ENCODE measurements at regions not wholly inside any gene's neighbourhood (a gene's known extent, or its start where the extent isn't known, plus 50 kb on each side); places are given as distances from the start of the nearest gene placed in this dataset.

- no peak for DNase-seq (ENCODE audit: low spot score)
Observed at GRCh38 chr13:107252428-107252827, 684.5 kb upstream of the ARGLU1 start.

- no peak for DNase-seq (ENCODE audit: low spot score)
Observed at GRCh38 chr13:107252021-107252420, 684.1 kb upstream of the ARGLU1 start.

DNA sequence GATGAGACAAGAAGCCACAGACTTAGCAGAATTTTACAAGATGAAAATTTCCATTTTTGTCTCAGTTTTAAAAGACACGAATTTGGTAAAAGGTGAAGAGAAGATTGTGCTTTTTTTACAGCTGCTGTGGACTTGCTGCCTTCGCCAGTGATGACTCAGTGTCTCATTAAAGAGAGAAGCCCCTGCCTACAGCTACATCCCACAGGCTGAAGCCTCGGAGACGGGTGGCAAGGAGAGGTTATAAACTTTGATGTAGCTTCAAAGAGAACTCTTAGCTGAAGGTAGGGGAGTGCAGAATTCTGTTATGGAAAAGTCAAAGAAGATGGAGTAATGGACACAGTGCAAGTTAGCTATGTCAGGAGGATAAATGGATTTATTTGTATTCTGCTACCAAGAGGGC lies 683.4 kb upstream of the ARGLU1 start:
- DNase-seq (ENCODE audit: low spot score) = no peak

- no peak for DNase-seq (ENCODE audit: low spot score)
Observed at GRCh38 chr13:107250628-107251027, 682.7 kb upstream of the ARGLU1 start.

GRCh38 chr13:107244241-107244640 lies 676.3 kb upstream of the ARGLU1 start:
- no peak for DNase-seq (ENCODE audit: low spot score)

DNA sequence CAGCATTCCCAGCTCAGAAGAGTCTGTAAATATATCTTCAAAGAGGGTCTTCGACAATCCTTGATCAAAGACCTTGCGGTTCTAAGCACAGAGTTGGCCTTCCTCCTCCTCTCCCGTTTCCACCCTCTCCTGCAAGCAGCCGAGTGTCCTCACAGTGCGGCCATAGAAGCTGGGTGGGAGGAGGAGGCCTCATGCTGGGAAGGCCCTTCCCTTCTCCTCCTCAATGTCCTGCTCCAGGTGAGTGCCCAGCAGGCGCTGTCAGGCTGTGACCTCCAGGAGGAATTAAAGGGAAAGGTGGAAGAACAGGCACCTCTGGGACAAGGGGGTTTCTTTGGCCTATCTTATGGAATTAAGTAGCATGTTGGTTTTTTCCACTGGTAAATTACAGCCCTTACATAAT lies 674.2 kb upstream of the ARGLU1 start:
- DNase-seq (ENCODE audit: low spot score) = no peak

GRCh38 chr13:107241381-107241780 lies 673.4 kb upstream of the ARGLU1 start:
- DNase-seq (ENCODE audit: low spot score) = no peak

- no peak for DNase-seq (ENCODE audit: low spot score)
Observed at GRCh38 chr13:107239213-107239612, 671.3 kb upstream of the ARGLU1 start.

GRCh38 chr13:107238262-107238981 lies 670.5 kb upstream of the ARGLU1 start:
- peak; percentile 14 for DNase-seq (ENCODE audit: low spot score)

DNA sequence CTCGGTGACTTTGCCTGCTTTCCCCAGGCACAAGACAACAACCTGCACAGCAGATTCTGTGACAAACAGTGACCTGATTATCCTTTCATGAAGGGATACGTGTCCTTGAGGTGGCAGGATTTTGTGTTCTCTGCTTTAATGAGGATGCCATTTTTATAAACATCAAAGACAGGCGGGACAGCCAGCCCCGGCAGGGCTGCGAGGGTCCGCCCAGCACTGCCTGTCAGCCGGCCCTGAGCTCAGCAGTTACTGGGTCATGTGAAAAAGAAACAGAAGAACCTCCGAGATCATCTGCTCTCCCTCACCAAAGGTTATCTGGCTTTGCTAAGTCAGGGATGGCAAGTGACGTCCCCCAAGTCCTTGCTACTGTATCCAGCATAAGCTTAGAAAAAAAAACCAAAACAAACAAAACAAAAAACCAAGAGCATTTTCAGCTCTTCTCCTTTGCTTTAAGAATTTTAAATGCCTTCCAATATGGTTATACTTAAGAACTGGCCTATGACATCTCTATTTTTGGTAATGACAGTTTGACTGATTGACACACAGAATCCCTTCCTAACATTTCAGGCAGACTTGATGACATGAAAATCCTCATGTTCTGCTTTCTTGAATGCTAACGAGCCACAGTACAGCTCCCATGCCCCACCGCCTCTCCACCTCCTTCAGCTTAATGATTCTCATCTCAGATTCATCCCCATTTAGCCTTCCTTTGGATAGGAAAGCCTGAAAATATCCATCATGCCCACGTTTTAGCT lies 666.6 kb upstream of the ARGLU1 start:
- no peak for DNase-seq (ENCODE audit: low spot score)

- DNase-seq (ENCODE audit: low spot score) = no peak
Observed at GRCh38 chr13:107233541-107233940, 665.6 kb upstream of the ARGLU1 start.

- DNase-seq (ENCODE audit: low spot score) = no peak
Observed at GRCh38 chr13:107231944-107232343, 664.0 kb upstream of the ARGLU1 start.

GRCh38 chr13:107223867-107224266 lies 655.9 kb upstream of the ARGLU1 start:
- no peak for DNase-seq (ENCODE audit: low spot score)

GRCh38 chr13:107222597-107222996 lies 654.7 kb upstream of the ARGLU1 start:
- no peak for DNase-seq (ENCODE audit: low spot score)

DNA sequence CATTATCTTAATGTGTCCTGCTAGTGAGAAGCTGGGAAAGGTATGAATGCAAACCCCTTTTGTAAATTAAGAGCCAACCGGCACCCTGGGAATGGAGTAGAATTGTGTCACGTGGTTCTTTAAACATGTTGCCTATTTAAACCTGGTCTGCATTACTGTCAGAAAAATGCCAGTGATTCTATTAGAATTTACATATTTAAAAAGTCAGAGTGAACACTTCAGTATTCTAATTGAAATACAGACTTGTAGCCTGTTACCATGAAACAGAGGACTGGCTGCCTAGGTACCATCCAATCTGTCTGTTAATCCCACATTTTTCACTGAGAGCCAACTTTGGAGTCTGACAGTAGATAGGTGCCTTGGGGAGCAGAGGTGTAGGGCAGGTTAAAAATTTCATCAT lies 652.3 kb upstream of the ARGLU1 start:
- DNase-seq (ENCODE audit: low spot score) = no peak

DNA sequence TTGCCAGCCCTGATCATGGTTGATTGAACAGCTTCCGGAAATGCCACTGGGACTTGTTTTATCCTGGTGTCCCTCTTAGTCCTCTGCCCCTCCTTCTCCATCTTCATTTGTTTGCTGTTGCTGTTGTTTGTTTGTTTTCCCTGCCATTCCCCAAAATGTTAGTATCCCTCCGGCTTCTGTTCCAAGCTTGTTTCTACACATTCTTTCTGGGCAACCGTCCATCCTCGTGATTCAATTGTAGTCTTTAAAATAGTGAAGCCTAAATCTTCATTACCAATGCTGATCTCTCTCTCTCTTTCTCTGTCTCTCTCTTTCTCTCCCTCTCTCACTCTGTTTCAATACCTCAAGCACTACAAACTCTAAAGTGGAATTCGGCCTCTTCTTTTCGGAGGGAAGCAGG lies 649.3 kb upstream of the ARGLU1 start:
- DNase-seq (ENCODE audit: low spot score) = no peak

GRCh38 chr13:107216046-107216755 lies 648.3 kb upstream of the ARGLU1 start:
- no peak for DNase-seq (ENCODE audit: low spot score)

DNA sequence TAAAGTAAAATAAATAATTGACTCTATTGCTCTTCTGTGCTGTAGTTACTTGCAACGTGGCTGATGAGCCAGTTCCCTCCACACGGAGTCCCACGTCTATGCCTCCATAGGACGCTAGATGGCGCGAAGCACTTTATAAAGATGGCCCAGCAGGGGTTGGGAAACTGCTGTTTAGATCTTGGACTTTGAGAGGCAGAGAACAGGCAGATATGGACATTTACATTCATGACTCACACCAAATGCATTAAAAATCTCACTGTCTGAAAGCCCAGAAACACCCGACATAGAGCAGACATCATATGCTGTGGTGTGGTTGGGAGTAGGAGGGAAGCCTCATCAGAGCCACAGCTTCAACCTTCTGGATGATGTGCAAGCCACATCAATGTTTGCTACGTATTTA lies 643.1 kb upstream of the ARGLU1 start:
- peak; percentile 62 for DNase-seq (ENCODE audit: low spot score)

- no peak for DNase-seq (ENCODE audit: low spot score)
Observed at GRCh38 chr13:107210723-107211030, 642.7 kb upstream of the ARGLU1 start.

DNA sequence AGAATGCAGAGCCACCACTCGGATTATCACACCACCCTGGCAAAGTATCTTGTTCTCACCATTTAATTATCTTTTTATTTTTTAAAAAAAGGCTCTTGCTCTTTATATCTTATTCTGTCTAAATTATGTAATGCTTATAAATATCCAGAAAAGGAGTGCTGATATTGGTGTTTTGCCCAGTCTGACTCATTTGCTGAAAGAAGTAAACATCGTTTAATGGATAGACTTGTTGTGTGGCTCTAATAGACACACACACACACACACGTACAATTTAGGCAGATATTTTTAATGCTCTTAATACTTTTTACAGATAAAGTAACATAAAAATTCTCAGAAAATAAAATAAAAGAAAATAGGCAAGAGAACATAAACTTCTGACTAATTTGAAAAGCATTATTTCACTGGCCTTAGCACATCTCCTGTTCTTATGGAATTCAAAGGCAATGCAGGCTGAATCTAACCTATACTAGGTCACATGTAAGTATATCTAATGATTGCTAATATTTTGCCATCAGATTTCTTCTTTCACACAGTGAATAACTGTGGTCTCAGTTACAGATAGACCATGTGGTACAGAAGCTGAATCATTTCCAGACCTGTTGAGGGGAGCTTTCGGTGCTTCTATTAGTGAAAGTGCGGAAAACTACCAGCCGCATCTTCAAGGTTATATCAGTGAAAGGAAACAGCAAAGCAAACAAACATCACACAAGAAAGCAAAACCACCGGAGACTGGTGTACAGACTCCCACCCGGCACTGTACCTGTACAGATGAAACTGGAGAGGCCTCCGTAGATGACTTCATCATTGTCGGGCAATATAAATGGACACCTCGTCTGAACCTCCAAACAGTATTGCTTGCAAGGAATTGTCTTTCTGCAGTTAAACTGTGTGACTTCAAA lies 642.1 kb upstream of the ARGLU1 start:
- no peak for DNase-seq (ENCODE audit: low spot score)

GRCh38 chr13:107208889-107209288 lies 641.0 kb upstream of the ARGLU1 start:
- no peak for DNase-seq (ENCODE audit: low spot score)
